ENCODE measurements at regions not wholly inside any gene's neighbourhood (a gene's known extent, or its start where the extent isn't known, plus 50 kb on each side); places are given as distances from the start of the nearest gene placed in this dataset.

DNA sequence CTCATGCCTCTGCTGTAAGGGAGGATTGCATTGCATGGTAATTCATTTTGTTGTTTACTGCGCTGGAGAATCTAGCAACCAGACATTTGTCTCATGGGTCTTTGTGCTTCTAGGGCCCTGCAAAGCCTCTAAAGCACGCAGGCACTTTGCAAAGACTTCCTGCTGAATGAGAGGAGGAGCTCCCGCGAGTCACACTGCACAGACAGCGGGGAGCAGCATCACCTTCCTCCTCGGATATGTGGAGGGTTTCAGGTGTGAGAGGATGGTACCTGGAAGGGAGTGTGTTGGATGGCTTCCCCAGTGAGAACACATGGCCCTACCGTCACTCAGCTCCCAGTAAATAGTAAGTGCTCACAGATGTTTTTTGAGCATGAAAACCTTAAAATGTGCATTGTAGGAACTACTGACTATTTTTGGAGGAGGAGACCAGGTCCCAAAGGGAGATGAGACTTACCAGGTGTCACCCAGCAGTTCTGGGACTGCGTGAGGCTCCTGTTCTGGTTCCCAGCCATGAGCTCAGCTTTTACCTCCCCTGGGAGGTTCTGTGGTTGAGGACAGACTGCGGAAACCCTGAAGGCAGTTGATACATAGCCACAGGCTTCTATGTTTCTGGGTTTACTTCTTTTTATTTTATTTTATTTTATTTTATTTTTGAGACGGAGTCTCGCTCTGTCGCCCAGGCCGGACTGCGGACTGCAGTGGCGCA is 278.0 kb downstream of the FGF9 start:
- 75 to 84% methylated on average over 15 of the region's 15 CpGs for WGBS, 2 donors

GRCh38 chr13:21949818-21950429 is 279.1 kb downstream of the FGF9 start:
- Histone ChIP-seq H3K4me3 (no peak overlapping the region), H3K27ac (no peak overlapping the region), H3K27me3 (no peaks in the 10 kb centered on the region), H3K4me1 (no peaks in the 10 kb centered on the region), H3K36me3 (no peaks in the 10 kb centered on the region), H3K9me3 (peaks cover 0 to 17% (median 4%) of the 10 kb centered on the region in 11 donors)
- TF ChIP-seq, protein P1, sequence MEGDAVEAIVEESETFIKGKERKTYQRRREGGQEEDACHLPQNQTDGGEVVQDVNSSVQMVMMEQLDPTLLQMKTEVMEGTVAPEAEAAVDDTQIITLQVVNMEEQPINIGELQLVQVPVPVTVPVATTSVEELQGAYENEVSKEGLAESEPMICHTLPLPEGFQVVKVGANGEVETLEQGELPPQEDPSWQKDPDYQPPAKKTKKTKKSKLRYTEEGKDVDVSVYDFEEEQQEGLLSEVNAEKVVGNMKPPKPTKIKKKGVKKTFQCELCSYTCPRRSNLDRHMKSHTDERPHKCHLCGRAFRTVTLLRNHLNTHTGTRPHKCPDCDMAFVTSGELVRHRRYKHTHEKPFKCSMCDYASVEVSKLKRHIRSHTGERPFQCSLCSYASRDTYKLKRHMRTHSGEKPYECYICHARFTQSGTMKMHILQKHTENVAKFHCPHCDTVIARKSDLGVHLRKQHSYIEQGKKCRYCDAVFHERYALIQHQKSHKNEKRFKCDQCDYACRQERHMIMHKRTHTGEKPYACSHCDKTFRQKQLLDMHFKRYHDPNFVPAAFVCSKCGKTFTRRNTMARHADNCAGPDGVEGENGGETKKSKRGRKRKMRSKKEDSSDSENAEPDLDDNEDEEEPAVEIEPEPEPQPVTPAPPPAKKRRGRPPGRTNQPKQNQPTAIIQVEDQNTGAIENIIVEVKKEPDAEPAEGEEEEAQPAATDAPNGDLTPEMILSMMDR (IDR thresholded peaks at IDR 0.05) = no peak
- intact Hi-C loops (cut with DNase I) = no loop called here
- DNase-seq (no peak), ATAC-seq (no peak)
- WGBS, 2 donors = 70 to 71% methylated on average over 6 of the region's 6 CpGs

More for the DNA sequence above, 278.0 kb downstream of the FGF9 start:
- H3K4me3 ChIP-seq = no peak overlapping the region
- H3K27ac ChIP-seq = no peak overlapping the region
- intact Hi-C loops (cut with DNase I) = no loop called here
- TF ChIP-seq, protein P1 (IDR thresholded peaks at IDR 0.05) = no peak
- no peaks in the 10 kb centered on the region for H3K4me1 ChIP-seq
- no peak for DNase-seq
- ATAC-seq = no peak
- H3K27me3 ChIP-seq = no peaks in the 10 kb centered on the region
- H3K9me3 ChIP-seq = peaks cover 0 to 27% (median 14%) of the 10 kb centered on the region in 11 donors
- no peaks in the 10 kb centered on the region for H3K36me3 ChIP-seq

GRCh38 chr13:21956666-21957065 is 285.8 kb downstream of the FGF9 start:
- Histone ChIP-seq H3K27me3 (no peaks in the 10 kb centered on the region), H3K4me3 (no peak overlapping the region), H3K4me1 (no peaks in the 10 kb centered on the region), H3K9me3 (peaks cover 0 to 4% (median 0%) of the 10 kb centered on the region in 11 donors), H3K36me3 (no peaks in the 10 kb centered on the region), H3K27ac (no peak overlapping the region)
- DNase-seq = no peak
- intact Hi-C loops (cut with DNase I) = no loop called here
- WGBS, 2 donors = 81 to 95% methylated on average over 1 of the region's 1 CpG
- TF ChIP-seq, protein P1 (IDR thresholded peaks at IDR 0.05) = no peak
- ATAC-seq = no peak

- H3K36me3 ChIP-seq = no peaks in the 10 kb centered on the region
- no peak overlapping the region for H3K4me3 ChIP-seq
- peaks cover 0 to 14% (median 5%) of the 10 kb centered on the region in 11 donors for H3K9me3 ChIP-seq
- ATAC-seq (no peak), DNase-seq (no peak)
- intact Hi-C loops (cut with DNase I) = no loop called here
- no peak overlapping the region for H3K27ac ChIP-seq
- TF ChIP-seq, protein P1 (IDR thresholded peaks at IDR 0.05) = no peak
- no peaks in the 10 kb centered on the region for H3K4me1 ChIP-seq
- no peaks in the 10 kb centered on the region for H3K27me3 ChIP-seq
These were observed 287.0 kb downstream of the FGF9 start for GRCh38 chr13:21957833-21958232.
